Immature natural killer cell (primary cell): ENCODE measurements at regions not wholly inside any gene's neighbourhood (a gene's known extent, or its start where the extent isn't known, plus 50 kb on each side); places are given as distances from the start of the nearest gene placed in this dataset.
A peak's percentile ranks its signal among the peaks of the same experiment; 100 is the strongest.

Experiments used
- DNase-seq, 3 donors: peaks; one replicate each; pipeline ENCODE4 v3.0.0; 2022; ENCODE audit warnings: mixed read lengths in 1 of 3
- H3K27ac Mint-ChIP-seq, 6 donors: one replicate each; pipeline ENCODE4 v1.8.0; 2020; ENCODE audit warnings: mixed read lengths in 6 of 6, mild to moderate bottlenecking in 5 of 6, inconsistent platforms in 4 of 6, moderate library complexity in 3 of 6
- H3K27me3 Mint-ChIP-seq, 3 donors: one replicate each; pipeline ENCODE4 v1.8.0; 2020 to 2021; ENCODE audit warnings: low read depth in 3 of 3, mild to moderate bottlenecking in 3 of 3, mixed read lengths in 3 of 3, moderate library complexity in 3 of 3, inconsistent platforms in 1 of 3
- H3K36me3 Mint-ChIP-seq, 3 donors: one replicate each; pipeline ENCODE4 v1.8.0; 2020; ENCODE audit warnings: mixed read lengths in 3 of 3, inconsistent platforms in 2 of 3, mild to moderate bottlenecking in 2 of 3
- H3K4me1 Mint-ChIP-seq, 2 donors: one replicate each; pipeline ENCODE4 v1.8.0; 2020; ENCODE audit warnings: inconsistent platforms in 2 of 2, mild to moderate bottlenecking in 2 of 2, mixed read lengths in 2 of 2, moderate library complexity in 1 of 2
- H3K4me3 Mint-ChIP-seq, 5 donors: one replicate each; pipeline ENCODE4 v1.8.0; 2020; ENCODE audit warnings: mild to moderate bottlenecking in 5 of 5, mixed read lengths in 5 of 5, inconsistent platforms in 3 of 5, moderate library complexity in 3 of 5
- H3K9me3 Mint-ChIP-seq, 6 donors: one replicate each; pipeline ENCODE4 v1.8.0; 2020; ENCODE audit warnings: mild to moderate bottlenecking in 6 of 6, mixed read lengths in 6 of 6, inconsistent platforms in 4 of 6, moderate library complexity in 3 of 6

DNA sequence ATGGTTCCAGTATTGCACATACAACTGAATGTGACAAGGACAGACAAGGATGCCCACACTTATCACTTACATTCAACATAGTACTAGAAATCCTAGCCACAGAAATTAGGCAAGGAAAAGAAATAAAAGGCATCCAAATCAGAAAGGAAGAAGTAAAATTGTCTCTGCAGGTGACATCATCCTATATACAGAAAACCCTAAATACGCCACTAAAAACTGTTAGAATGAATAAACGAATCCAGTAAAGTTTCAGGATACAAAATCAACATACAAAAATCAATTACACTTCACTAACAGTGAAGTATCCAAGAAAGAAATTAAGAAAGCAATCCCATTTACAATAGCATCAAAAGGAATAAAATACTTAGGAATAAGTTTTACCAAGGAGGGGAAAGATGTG lies 66.1 kb downstream of the FAM217A start:
- peaks cover 49 to 71% of the 10 kb centered on the region in 2 donors for H3K4me1 Mint-ChIP-seq
- peak overlapping the region in 3 of 6 donors; percentile 29 to 48 (median 33) for H3K27ac Mint-ChIP-seq
- DNase-seq = no peak
- peaks cover 0 to 9% (median 8%) of the 10 kb centered on the region in 3 donors for H3K36me3 Mint-ChIP-seq
- H3K27me3 Mint-ChIP-seq = peaks cover 0 to 3% (median 2%) of the 10 kb centered on the region in 3 donors
- no peak overlapping the region for H3K4me3 Mint-ChIP-seq
- no peaks in the 10 kb centered on the region for H3K9me3 Mint-ChIP-seq

- Mint-ChIP-seq H3K36me3 (peaks cover 0 to 9% (median 8%) of the 10 kb centered on the region in 3 donors), H3K27me3 (peaks cover 13 to 21% (median 19%) of the 10 kb centered on the region in 3 donors), H3K9me3 (no peaks in the 10 kb centered on the region), H3K4me3 (peak overlapping the region; percentile 92 to 100 (median 96)), H3K27ac (peak overlapping the region; percentile 93 to 100 (median 98)), H3K4me1 (peaks cover 55 to 74% of the 10 kb centered on the region in 2 donors)
- no peak for DNase-seq
These were observed 61.7 kb downstream of the FAM217A start for GRCh38 chr6:4017058-4017739.

GRCh38 chr6:4017834-4018170 lies 61.1 kb downstream of the FAM217A start:
- DNase-seq = no peak
- peaks cover 0 to 8% (median 5%) of the 10 kb centered on the region in 3 donors for H3K36me3 Mint-ChIP-seq
- peak overlapping the region; percentile 93 to 100 (median 98) for H3K27ac Mint-ChIP-seq
- peaks cover 11 to 23% (median 21%) of the 10 kb centered on the region in 3 donors for H3K27me3 Mint-ChIP-seq
- peaks cover 57 to 74% of the 10 kb centered on the region in 2 donors for H3K4me1 Mint-ChIP-seq
- peak overlapping the region; percentile 92 to 100 (median 96) for H3K4me3 Mint-ChIP-seq
- no peaks in the 10 kb centered on the region for H3K9me3 Mint-ChIP-seq

GRCh38 chr6:4018171-4018923 lies 60.6 kb downstream of the FAM217A start:
- Mint-ChIP-seq H3K27me3 (peaks cover 11 to 23% (median 21%) of the 10 kb centered on the region in 3 donors), H3K27ac (peak overlapping the region; percentile 93 to 100 (median 98)), H3K4me1 (peaks cover 62 to 80% of the 10 kb centered on the region in 2 donors), H3K4me3 (peak overlapping the region; percentile 92 to 100 (median 96)), H3K36me3 (peaks cover 0 to 5% (median 1%) of the 10 kb centered on the region in 3 donors), H3K9me3 (no peaks in the 10 kb centered on the region)
- DNase-seq = peak; percentile 94 to 96 (median 95)
